Activated CD8-positive, alpha-beta memory T cell treated with anti-CD3 and anti-CD28 coated beads, Interleukin-2, amount 50 U/mL, for 4 hours (primary cell): ENCODE measurements at regions not wholly inside any gene's neighbourhood (a gene's known extent, or its start where the extent isn't known, plus 50 kb on each side); places are given as distances from the start of the nearest gene placed in this dataset.

Source experiments
- DNase-seq: peaks from one replicate; pipeline ENCODE4 v3.0.0-alpha.2; 2020

- no peak for DNase-seq
Measured at GRCh38 chr12:107533218-107533617, 152.4 kb upstream of the PWP1 start.

GRCh38 chr12:107536613-107537012, 149.0 kb upstream of the PWP1 start:
- DNase-seq = no peak

GRCh38 chr12:107537464-107538119, 148.0 kb upstream of the PWP1 start:
- no peak for DNase-seq

DNA sequence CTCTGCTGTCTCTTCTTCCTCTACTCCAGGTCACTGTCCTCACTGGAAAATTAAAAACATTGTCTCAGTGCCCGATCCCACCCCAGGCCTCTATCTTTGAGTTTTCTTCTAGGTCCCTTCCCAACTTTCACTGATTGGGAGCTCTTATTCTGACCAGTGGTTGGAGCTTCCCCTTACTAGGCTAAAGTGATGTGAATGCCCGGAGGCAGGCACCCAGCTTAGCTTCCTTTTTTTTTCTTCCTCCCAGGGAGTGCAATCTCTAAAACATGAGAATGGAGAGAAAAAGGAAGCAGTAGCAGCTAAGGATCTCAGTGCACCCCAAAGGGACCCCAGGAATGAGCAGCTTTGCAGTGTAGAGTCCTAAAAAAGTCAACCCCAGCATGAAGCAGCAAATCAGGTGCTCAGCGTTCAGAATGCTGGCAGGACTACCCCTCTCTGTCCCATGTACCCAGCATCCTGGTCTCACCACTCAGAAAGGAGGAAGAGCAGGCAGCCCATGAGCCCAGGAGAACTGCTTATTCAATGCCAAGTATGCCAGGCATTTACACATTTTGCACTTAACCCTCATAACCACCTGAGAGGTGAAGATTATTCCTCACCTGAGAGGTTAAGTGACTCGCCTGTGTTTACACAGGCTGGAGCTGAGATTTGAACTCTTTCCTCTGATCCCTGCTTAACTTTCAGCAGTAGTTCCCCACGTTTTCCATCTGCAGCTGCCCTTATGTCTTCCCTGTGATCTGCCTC, 146.2 kb upstream of the PWP1 start:
- no peak for DNase-seq

- DNase-seq = no peak
Measured at GRCh38 chr12:107541001-107541705, 144.4 kb upstream of the PWP1 start.

GRCh38 chr12:107543416-107543815, 142.2 kb upstream of the PWP1 start:
- no peak for DNase-seq

DNA sequence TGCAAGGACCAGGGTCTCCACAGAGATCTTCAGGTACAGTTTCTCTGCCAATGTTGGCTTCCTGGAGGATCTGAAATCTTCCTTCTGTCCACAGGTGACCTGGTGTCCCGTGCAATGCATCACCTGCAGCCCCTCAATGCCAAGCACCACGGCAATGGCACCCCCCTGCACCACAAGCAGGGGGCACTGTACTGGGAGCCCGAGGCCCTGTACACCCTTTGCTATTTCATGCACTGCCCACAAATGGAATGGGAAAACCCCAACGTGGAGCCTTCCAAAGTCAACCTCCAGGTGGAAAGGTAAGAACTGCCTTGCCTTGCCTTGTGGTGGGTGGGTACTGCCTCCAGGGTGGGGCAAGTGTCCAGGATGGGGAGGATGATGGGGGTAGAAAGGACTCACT, 141.8 kb upstream of the PWP1 start:
- DNase-seq = no peak

DNA sequence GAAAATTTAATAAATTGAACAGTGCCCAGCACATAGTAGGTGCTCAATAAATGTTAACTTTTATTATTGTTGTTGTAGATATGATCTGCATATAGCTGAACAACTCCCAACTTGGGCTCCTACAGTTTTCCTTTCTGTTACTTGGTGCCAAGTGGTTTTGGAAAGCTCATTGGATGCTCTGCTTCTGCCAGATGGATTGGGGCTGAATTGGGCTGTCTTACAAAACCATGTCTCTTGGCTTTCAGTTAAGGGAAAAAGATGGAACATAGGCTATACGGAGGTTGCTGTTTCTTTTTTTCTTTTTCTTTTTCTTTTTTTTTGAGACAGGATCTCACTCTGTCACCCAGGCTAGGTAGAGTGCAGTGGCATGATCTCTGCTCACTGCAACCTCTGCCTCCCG, 140.7 kb upstream of the PWP1 start:
- no peak for DNase-seq

- DNase-seq = no peak
Measured at GRCh38 chr12:107545737-107546353, 139.8 kb upstream of the PWP1 start.

- DNase-seq = no peak
Measured at GRCh38 chr12:107547389-107547788, 138.2 kb upstream of the PWP1 start.

DNA sequence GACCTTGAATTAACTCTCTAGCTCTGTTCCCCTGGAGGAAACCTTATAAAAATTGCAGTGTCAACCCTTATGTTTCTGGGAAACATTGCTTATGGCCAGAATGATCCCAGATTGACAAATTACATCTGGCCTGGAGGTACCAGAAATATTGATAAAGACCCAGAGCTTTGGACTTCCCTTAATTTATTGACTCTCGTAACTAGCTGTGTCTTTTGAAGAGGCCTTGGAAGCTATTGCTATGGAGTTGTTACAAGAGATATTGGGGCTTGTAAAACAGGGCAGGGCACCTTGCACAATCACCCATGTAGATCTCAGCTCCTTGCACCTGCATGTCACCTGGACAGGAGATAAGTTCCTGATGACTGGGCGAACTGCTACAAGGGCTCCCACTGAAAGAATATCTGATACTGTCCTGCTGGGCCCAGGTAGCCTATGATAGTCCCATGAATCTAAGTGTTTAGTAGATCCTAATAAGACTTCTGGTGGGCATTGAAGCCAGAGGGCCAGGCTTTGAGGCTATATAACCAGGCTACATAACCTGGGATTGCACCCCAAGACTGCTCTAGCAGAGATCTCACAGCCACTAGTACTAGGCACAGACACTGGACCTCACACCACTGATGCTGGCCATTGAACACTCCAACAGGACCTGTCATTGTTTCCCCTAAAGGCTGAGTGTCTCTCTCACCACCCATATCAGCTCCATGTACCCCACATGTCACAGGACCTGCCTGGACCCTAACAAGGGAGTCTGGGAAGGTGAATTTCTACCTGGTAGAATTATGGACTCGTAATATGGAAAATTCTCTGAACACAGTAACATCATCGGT, 135.7 kb upstream of the PWP1 start:
- no peak for DNase-seq

DNA sequence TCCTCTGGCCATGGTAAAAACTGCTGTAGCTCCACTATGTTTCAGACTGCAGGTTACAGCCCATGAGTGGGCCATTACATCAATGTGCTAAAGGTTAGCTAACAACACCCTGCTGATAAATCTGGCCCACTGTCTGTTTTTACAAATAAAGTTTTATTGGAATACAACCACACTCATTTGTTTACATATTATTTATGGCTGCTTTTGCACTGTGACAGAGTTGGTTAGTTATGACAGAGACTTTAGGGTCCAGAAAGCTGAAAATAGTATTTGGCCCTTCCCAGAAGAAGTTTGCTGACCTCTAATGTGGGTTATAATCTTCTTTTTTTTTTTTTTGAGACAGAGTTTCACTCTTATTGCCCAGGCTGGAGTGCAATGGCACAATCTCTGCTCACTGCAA, 134.2 kb upstream of the PWP1 start:
- no peak for DNase-seq

DNA sequence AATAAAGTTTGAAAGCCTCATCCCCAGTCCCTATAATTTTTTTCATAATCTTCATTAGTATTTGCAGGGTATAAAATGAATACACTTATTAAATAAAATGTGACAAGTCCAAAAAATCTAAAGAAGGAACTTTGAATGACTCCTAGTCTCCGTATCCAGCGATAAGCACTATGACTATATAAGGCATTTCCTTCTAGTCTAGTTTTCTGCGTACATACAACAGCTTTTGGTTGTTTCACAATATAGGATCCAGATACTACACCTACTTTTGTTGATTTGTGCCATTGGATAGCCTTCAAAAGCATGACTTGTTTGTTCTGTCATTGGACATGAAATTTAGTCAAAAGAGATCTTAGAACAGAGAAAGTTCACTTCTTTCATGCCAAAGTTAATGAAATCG, 133.3 kb upstream of the PWP1 start:
- no peak for DNase-seq

DNA sequence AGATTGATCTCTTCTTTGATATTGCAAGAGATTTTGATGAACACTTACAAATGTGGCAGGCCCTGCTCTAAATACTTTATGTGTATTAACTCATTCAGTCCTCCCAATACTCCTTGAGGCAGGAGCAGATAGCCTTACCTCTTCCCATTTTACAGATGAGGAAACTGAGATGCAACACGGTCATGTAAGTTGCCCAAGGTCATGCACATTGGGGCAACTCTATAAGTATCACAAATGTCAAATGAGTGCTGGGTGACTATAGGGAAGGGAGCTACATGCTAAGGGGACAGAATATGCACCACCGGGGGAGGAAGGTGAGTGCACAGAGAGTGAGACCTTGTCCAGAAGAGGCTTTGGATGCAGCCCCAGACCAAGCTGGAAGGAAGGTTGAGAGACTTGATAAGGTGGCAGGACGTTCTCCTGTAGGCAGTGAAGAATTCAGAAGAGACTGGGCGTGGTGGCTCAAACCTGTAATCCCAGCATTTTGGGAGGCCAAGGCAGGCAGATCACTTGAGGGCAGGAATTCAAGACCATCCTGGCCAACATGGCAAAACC, 132.3 kb upstream of the PWP1 start:
- no peak for DNase-seq

- DNase-seq = no peak
Measured at GRCh38 chr12:107554941-107555340, 130.7 kb upstream of the PWP1 start.

- DNase-seq = no peak
Measured at GRCh38 chr12:107557026-107557425, 128.6 kb upstream of the PWP1 start.

- DNase-seq = no peak
Measured at GRCh38 chr12:107557589-107558100, 128.0 kb upstream of the PWP1 start.

DNA sequence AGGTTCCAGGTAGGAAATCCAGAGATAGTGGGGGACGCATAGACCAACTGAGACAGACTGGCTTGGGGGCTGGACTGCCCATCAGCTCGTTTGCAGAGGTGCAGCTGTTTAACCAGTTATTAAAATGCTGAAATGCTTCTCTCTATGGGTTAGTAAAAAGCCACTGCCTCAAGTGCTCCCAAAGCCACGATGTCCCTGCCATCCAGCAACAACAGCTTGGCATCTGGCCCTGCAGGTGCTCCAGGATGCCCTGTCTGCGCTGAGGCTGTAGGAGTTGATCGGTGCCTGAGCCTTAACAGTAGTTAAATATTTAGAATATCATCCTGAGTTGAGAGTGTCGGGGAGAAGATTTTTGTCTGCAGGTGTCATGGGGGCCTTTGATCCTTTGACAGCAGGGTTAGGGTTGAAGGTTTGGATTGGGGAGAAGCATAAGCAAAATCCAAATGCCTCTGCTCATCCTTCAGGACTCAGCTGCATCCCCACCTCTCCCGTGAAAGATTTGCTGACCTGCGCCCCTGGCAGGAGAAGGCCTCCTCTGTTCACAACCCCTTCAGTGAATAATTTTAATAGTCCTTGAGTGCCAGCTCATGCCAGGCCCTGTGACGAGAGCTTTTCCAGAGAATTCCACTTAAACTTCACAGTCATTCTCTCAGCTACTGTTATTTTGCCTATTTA, 127.3 kb upstream of the PWP1 start:
- no peak for DNase-seq

- DNase-seq = no peak
Measured at GRCh38 chr12:107558816-107559382, 126.7 kb upstream of the PWP1 start.

DNA sequence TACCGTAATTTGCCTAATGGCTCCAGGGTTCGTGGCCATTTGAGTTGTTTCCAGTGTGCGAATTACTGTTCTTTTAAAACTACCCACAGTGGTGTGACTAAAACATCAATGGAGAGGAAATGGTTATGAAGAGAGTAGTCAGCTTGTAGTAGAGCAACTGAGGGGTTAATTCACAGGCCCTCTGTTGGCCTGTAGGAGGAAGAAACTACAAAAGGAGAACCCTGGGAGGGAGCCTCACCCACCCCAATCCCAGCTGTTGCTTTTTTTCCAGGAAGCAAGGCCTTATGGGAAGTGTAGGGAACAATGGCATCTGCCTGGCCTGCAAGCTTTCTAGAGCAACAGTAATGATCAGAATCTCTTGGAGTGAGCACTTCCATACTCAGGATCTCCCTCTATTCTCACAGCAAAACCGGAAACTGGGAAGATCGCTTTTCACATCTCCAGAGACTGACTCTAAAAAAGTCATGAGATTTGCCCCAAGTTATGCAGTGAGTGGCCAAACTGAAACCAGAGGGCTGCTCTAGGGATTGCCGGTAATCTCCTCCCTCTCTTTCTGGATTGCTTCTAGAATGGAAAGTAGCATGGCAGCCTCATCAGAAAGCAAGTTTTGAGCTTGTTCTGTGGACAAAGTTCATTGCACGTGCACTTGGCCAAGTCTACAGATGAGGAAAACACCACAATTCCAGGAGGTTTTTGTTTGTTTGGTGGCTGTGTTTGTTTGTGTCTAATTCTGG, 125.3 kb upstream of the PWP1 start:
- DNase-seq = no peak

DNA sequence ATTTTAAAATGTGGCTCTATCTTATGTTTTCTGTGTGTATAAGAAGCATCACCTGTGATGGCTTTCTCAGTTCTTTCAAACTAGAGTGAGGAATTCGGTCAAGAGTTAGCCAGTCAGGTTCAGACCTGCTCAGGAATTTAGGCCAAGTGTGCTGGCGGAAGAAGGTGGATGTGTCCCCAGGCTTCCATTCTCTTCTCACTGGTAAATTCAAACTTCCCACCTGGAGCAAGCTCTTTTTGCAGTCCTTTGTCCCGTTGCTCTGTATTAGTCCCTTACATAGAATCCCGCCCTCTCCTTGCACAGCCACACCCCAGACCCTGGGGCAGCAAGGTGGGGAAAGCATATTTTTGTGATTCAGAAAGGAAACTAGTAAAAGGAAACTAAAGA, 124.7 kb upstream of the PWP1 start:
- DNase-seq = no peak
